ENCODE measurements at regions not wholly inside any gene's neighbourhood (a gene's known extent, or its start where the extent isn't known, plus 50 kb on each side); places are given as distances from the start of the nearest gene placed in this dataset.

GRCh38 chr2:128668946-128669345 lies 350.3 kb upstream of the HS6ST1 start:
- no peak for TF ChIP-seq CTCF (conservative IDR thresholded peaks at IDR 0.05)
- TF ChIP-seq EZH2 (IDR thresholded peaks at IDR 0.05; ENCODE audit: low read depth): no peak
